ENCODE measurements at regions not wholly inside any gene's neighbourhood (a gene's known extent, or its start where the extent isn't known, plus 50 kb on each side); places are given as distances from the start of the nearest gene placed in this dataset.

- no peak for DNase-seq (ENCODE audit: low spot score in 2 of 2)
- Histone ChIP-seq H3K36me3 (replicated peaks) (no peaks in the 10 kb centered on the region), H3K4me1 (no peaks in the 10 kb centered on the region), H3K27me3 (ENCODE audit: low read depth) (no peaks in the 10 kb centered on the region), H3K4me3 (no peak overlapping the region), H3K9me3 (no peaks in the 10 kb centered on the region)
- in situ Hi-C loops (cut with MboI; ENCODE audit: low sequenced_read_pairs) = no loop called here
Observed at GRCh38 chr2:7800031-7800430, 881.8 kb upstream of the ID2 start.

GRCh38 chr2:7801212-7801611 lies 880.6 kb upstream of the ID2 start:
- Histone ChIP-seq H3K36me3 (replicated peaks) (no peaks in the 10 kb centered on the region), H3K4me3 (no peak overlapping the region), H3K27me3 (ENCODE audit: low read depth) (no peaks in the 10 kb centered on the region), H3K4me1 (no peaks in the 10 kb centered on the region), H3K9me3 (no peaks in the 10 kb centered on the region)
- DNase-seq (ENCODE audit: low spot score in 2 of 2) = no peak
- in situ Hi-C loops (cut with MboI; ENCODE audit: low sequenced_read_pairs) = no loop called here

- no peaks in the 10 kb centered on the region for H3K9me3 ChIP-seq
- in situ Hi-C loops (cut with MboI; ENCODE audit: low sequenced_read_pairs) = no loop called here
Observed at GRCh38 chr2:7803515-7803914, 878.3 kb upstream of the ID2 start.

GRCh38 chr2:7809640-7810039 lies 872.2 kb upstream of the ID2 start:
- Histone ChIP-seq H3K4me3 (no peak overlapping the region), H3K4me1 (no peaks in the 10 kb centered on the region), H3K36me3 (replicated peaks) (no peaks in the 10 kb centered on the region), H3K27me3 (ENCODE audit: low read depth) (no peaks in the 10 kb centered on the region), H3K9me3 (no peaks in the 10 kb centered on the region)
- DNase-seq (ENCODE audit: low spot score in 2 of 2) = no peak
- in situ Hi-C loops (cut with MboI; ENCODE audit: low sequenced_read_pairs) = no loop called here

More at GRCh38 chr2:7803515-7803914, 878.3 kb upstream of the ID2 start:
- Histone ChIP-seq H3K4me3 (no peak overlapping the region), H3K27me3 (ENCODE audit: low read depth) (no peaks in the 10 kb centered on the region), H3K4me1 (no peaks in the 10 kb centered on the region), H3K36me3 (replicated peaks) (no peaks in the 10 kb centered on the region)
- no peak for DNase-seq (ENCODE audit: low spot score in 2 of 2)

GRCh38 chr2:7811073-7811472 lies 870.8 kb upstream of the ID2 start:
- in situ Hi-C loops (cut with MboI; ENCODE audit: low sequenced_read_pairs) = no loop called here
- no peaks in the 10 kb centered on the region for H3K27me3 ChIP-seq (ENCODE audit: low read depth)
- no peaks in the 10 kb centered on the region for H3K9me3 ChIP-seq
- no peaks in the 10 kb centered on the region for H3K36me3 ChIP-seq (replicated peaks)
- no peak for DNase-seq (ENCODE audit: low spot score in 2 of 2)
- H3K4me3 ChIP-seq = no peak overlapping the region
- H3K4me1 ChIP-seq = no peaks in the 10 kb centered on the region

- Histone ChIP-seq H3K27me3 (ENCODE audit: low read depth) (no peaks in the 10 kb centered on the region), H3K9me3 (no peaks in the 10 kb centered on the region), H3K4me1 (no peaks in the 10 kb centered on the region), H3K36me3 (replicated peaks) (no peaks in the 10 kb centered on the region), H3K4me3 (no peak overlapping the region)
- no peak for DNase-seq (ENCODE audit: low spot score in 2 of 2)
- in situ Hi-C loops (cut with MboI; ENCODE audit: low sequenced_read_pairs) = no loop called here
Observed at GRCh38 chr2:7812231-7812995, 869.4 kb upstream of the ID2 start.

GRCh38 chr2:7813541-7814292 lies 868.1 kb upstream of the ID2 start:
- Histone ChIP-seq H3K4me3 (no peak overlapping the region), H3K9me3 (no peaks in the 10 kb centered on the region; the same call in 1 of the 2 replicates), H3K27me3 (ENCODE audit: low read depth) (no peaks in the 10 kb centered on the region), H3K4me1 (no peaks in the 10 kb centered on the region), H3K36me3 (replicated peaks) (no peaks in the 10 kb centered on the region)
- DNase-seq (ENCODE audit: low spot score in 2 of 2) = no peak
- in situ Hi-C loops (cut with MboI; ENCODE audit: low sequenced_read_pairs) = no loop called here

GRCh38 chr2:7815726-7816125 lies 866.1 kb upstream of the ID2 start:
- Histone ChIP-seq H3K36me3 (replicated peaks) (no peaks in the 10 kb centered on the region), H3K9me3 (no peaks in the 10 kb centered on the region; the same call in 1 of the 2 replicates), H3K27me3 (ENCODE audit: low read depth) (no peaks in the 10 kb centered on the region), H3K4me1 (no peaks in the 10 kb centered on the region), H3K4me3 (no peak overlapping the region)
- no peak for DNase-seq (ENCODE audit: low spot score in 2 of 2)
- in situ Hi-C loops (cut with MboI; ENCODE audit: low sequenced_read_pairs) = no loop called here

GRCh38 chr2:7816233-7816632 lies 865.6 kb upstream of the ID2 start:
- DNase-seq (ENCODE audit: low spot score in 2 of 2) = no peak
- no peaks in the 10 kb centered on the region for H3K4me1 ChIP-seq
- H3K9me3 ChIP-seq = no peaks in the 10 kb centered on the region; the same call in 1 of the 2 replicates
- in situ Hi-C loops (cut with MboI; ENCODE audit: low sequenced_read_pairs) = no loop called here
- no peak overlapping the region for H3K4me3 ChIP-seq
- H3K27me3 ChIP-seq (ENCODE audit: low read depth) = no peaks in the 10 kb centered on the region
- no peaks in the 10 kb centered on the region for H3K36me3 ChIP-seq (replicated peaks)

- Histone ChIP-seq H3K36me3 (replicated peaks) (no peaks in the 10 kb centered on the region), H3K27me3 (ENCODE audit: low read depth) (no peaks in the 10 kb centered on the region), H3K4me3 (no peak overlapping the region), H3K9me3 (no peaks in the 10 kb centered on the region; the same call in 1 of the 2 replicates), H3K4me1 (no peaks in the 10 kb centered on the region)
- DNase-seq (ENCODE audit: low spot score in 2 of 2) = no peak
- in situ Hi-C loops (cut with MboI; ENCODE audit: low sequenced_read_pairs) = no loop called here
Observed at GRCh38 chr2:7816944-7817343, 864.9 kb upstream of the ID2 start.

GRCh38 chr2:7819316-7819715 lies 862.5 kb upstream of the ID2 start:
- no peak for DNase-seq (ENCODE audit: low spot score in 2 of 2)
- Histone ChIP-seq H3K36me3 (replicated peaks) (no peaks in the 10 kb centered on the region), H3K9me3 (no peaks in the 10 kb centered on the region; the same call in 1 of the 2 replicates), H3K27me3 (ENCODE audit: low read depth) (no peaks in the 10 kb centered on the region), H3K4me1 (no peaks in the 10 kb centered on the region), H3K4me3 (no peak overlapping the region)
- in situ Hi-C loops (cut with MboI; ENCODE audit: low sequenced_read_pairs) = no loop called here

- DNase-seq (ENCODE audit: low spot score in 2 of 2) = no peak
- H3K4me1 ChIP-seq = no peaks in the 10 kb centered on the region
- H3K27me3 ChIP-seq (ENCODE audit: low read depth) = no peaks in the 10 kb centered on the region
- in situ Hi-C loops (cut with MboI; ENCODE audit: low sequenced_read_pairs) = no loop called here
- no peak overlapping the region for H3K4me3 ChIP-seq
- no peaks in the 10 kb centered on the region for H3K36me3 ChIP-seq (replicated peaks)
- no peaks in the 10 kb centered on the region; the same call in 1 of the 2 replicates for H3K9me3 ChIP-seq
Observed at GRCh38 chr2:7819850-7820249, 862.0 kb upstream of the ID2 start.

GRCh38 chr2:7824211-7824610 lies 857.6 kb upstream of the ID2 start:
- in situ Hi-C loops (cut with MboI; ENCODE audit: low sequenced_read_pairs) = no loop called here
- DNase-seq (ENCODE audit: low spot score in 2 of 2) = no peak
- H3K4me3 ChIP-seq = no peak overlapping the region
- no peaks in the 10 kb centered on the region for H3K4me1 ChIP-seq
- H3K27me3 ChIP-seq (ENCODE audit: low read depth) = no peaks in the 10 kb centered on the region
- no peaks in the 10 kb centered on the region for H3K9me3 ChIP-seq
- H3K36me3 ChIP-seq (replicated peaks) = no peaks in the 10 kb centered on the region

GRCh38 chr2:7825591-7826312 lies 856.1 kb upstream of the ID2 start:
- Histone ChIP-seq H3K9me3 (no peaks in the 10 kb centered on the region), H3K4me3 (no peak overlapping the region), H3K36me3 (replicated peaks) (no peaks in the 10 kb centered on the region), H3K27me3 (ENCODE audit: low read depth) (no peaks in the 10 kb centered on the region), H3K4me1 (no peaks in the 10 kb centered on the region)
- no peak for DNase-seq (ENCODE audit: low spot score in 2 of 2)
- in situ Hi-C loops (cut with MboI; ENCODE audit: low sequenced_read_pairs) = no loop called here

All from HAP-1 (cell line).